GM23248 (cell line): ENCODE measurements at regions not wholly inside any gene's neighbourhood (a gene's known extent, or its start where the extent isn't known, plus 50 kb on each side); places are given as distances from the start of the nearest gene placed in this dataset.

Experiments used
- EZH2 ChIP-seq: fragments of 200-600 bp; sonication (generic); IDR thresholded peaks from 2 replicates; pipeline ENCODE4 v1.6.1; 2018; ENCODE audit warnings: antibody characterized with exemption, mild to moderate bottlenecking; ENCODE audit not compliant: insufficient read depth, poor library complexity, severe bottlenecking
- EZH2phosphoT487 ChIP-seq: fragments of 200-600 bp; sonication (generic); IDR thresholded peaks from 2 replicates; pipeline ENCODE4 v1.6.1; 2018; ENCODE audit warnings: antibody characterized with exemption, moderate library complexity, mild to moderate bottlenecking, low read depth; ENCODE audit not compliant: insufficient read depth

DNA sequence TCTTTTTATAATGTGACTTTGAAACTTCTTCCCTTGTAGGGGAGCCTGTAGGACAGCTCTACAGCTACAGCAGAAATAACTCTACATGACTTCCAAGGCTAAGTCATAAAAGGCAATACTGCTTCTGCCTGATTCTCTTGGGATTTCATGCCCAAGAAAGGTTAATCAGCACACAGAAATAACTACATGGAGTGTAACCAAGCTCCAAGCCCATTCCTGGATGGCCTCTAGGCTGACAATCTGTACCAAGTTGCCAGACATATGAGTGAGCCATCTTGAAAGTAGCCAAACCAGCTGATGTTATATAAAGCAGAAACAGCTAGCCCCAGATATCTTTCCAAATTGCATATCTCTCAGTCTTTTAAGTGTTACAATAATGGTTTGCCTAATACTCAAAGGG is 75.8 kb upstream of the OSTN start:
- no peak for TF ChIP-seq EZH2phosphoT487
- TF ChIP-seq EZH2, result no peak
